ENCODE measurements at regions not wholly inside any gene's neighbourhood (a gene's known extent, or its start where the extent isn't known, plus 50 kb on each side); places are given as distances from the start of the nearest gene placed in this dataset.

- Histone ChIP-seq H3K27me3 (replicated peaks; ENCODE audit: insufficient read depth) (no peaks in the 10 kb centered on the region), H3K36me3 (no peaks in the 10 kb centered on the region), H3K4me1 (ENCODE audit: control insufficient read depth in 1 of 2, low read depth in 2 of 2) (peaks cover 0 to 22% of the 10 kb centered on the region in 2 donors), H3K4me3 (no peak overlapping the region), H3K9me3 (no peaks in the 10 kb centered on the region), H3K27ac (no peak overlapping the region)
- ATAC-seq (ENCODE audit: insufficient number of reproducible peaks, low FRiP score, low read depth) (no peak), DNase-seq (ENCODE audit: low spot score) (no peak)
- no peak for TF ChIP-seq CTCF (IDR thresholded peaks at IDR 0.05)
Observed at GRCh38 chr2:182621810-182622209, 94.2 kb upstream of the DNAJC10 start.

DNA sequence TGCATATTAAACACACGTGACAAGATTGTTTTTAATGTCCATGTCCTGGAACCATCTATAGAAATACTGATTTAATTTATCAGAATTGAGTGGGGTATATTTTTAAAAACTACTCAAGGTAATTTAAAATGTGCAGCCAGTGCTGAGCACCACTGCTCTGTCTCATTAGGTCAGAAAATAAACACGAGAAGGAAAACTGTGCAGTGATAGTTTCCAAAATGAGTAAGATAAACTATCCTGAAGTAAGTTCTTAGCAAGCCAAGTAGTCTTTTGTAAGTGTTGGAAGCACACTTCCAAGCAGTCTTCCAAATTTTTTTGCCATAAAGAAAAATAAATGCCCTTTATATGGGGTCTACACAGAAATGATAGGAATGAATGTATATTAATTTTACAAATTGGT lies 93.8 kb upstream of the DNAJC10 start:
- no peak for TF ChIP-seq CTCF (IDR thresholded peaks at IDR 0.05)
- ATAC-seq (ENCODE audit: insufficient number of reproducible peaks, low FRiP score, low read depth) (no peak), DNase-seq (ENCODE audit: low spot score) (no peak)

GRCh38 chr2:182625814-182626213 lies 90.2 kb upstream of the DNAJC10 start:
- ATAC-seq (ENCODE audit: insufficient number of reproducible peaks, low FRiP score, low read depth): no peak
- Histone ChIP-seq H3K4me1 (ENCODE audit: control insufficient read depth in 1 of 2, low read depth in 2 of 2) (peaks cover 0 to 22% of the 10 kb centered on the region in 2 donors), H3K27ac (no peak overlapping the region), H3K36me3 (no peaks in the 10 kb centered on the region), H3K4me3 (no peak overlapping the region), H3K9me3 (no peaks in the 10 kb centered on the region), H3K27me3 (replicated peaks; ENCODE audit: insufficient read depth) (no peaks in the 10 kb centered on the region)
- DNase-seq (ENCODE audit: low spot score): no peak
- no peak for TF ChIP-seq CTCF (IDR thresholded peaks at IDR 0.05)

More for the DNA sequence above, 93.8 kb upstream of the DNAJC10 start:
- H3K27me3 ChIP-seq (replicated peaks; ENCODE audit: insufficient read depth): no peaks in the 10 kb centered on the region
- no peaks in the 10 kb centered on the region for H3K9me3 ChIP-seq
- H3K36me3 ChIP-seq: no peaks in the 10 kb centered on the region
- H3K27ac ChIP-seq: no peak overlapping the region
- H3K4me1 ChIP-seq (ENCODE audit: control insufficient read depth in 1 of 2, low read depth in 2 of 2): peaks cover 0 to 22% of the 10 kb centered on the region in 2 donors
- H3K4me3 ChIP-seq: no peak overlapping the region

- H3K27ac ChIP-seq: no peak overlapping the region
- H3K4me1 ChIP-seq (ENCODE audit: control insufficient read depth in 1 of 2, low read depth in 2 of 2): no peaks in the 10 kb centered on the region
- H3K4me3 ChIP-seq: no peak overlapping the region
- ATAC-seq (ENCODE audit: insufficient number of reproducible peaks, low FRiP score, low read depth) (no peak), DNase-seq (ENCODE audit: low spot score) (no peak)
- H3K36me3 ChIP-seq: no peaks in the 10 kb centered on the region
- H3K27me3 ChIP-seq (replicated peaks; ENCODE audit: insufficient read depth): no peaks in the 10 kb centered on the region
- no peak for TF ChIP-seq CTCF (IDR thresholded peaks at IDR 0.05)
- H3K9me3 ChIP-seq: no peaks in the 10 kb centered on the region
Observed at GRCh38 chr2:182628916-182629315, 87.1 kb upstream of the DNAJC10 start.

DNA sequence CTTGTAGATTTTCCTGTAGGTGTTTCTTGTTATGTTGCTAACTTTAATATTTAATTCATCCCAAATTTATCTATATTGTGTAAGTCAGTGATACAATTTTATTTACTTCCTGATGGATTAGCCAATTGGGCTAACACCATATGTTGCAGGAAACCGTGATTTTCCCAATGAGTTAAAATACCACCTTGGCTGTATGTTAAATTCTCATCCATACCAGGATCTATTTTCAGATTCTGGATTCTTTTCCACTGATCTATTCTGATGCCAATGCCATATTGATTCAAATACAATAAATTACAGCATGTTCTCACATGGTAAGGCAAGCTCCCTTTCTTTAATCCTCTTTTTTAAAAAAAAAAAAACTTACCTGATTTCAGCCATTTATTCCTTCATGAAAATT lies 85.8 kb upstream of the DNAJC10 start:
- Histone ChIP-seq H3K4me1 (ENCODE audit: control insufficient read depth in 1 of 2, low read depth in 2 of 2) (no peaks in the 10 kb centered on the region), H3K36me3 (no peaks in the 10 kb centered on the region), H3K4me3 (no peak overlapping the region), H3K27ac (no peak overlapping the region), H3K27me3 (replicated peaks; ENCODE audit: insufficient read depth) (no peaks in the 10 kb centered on the region), H3K9me3 (no peaks in the 10 kb centered on the region)
- DNase-seq (ENCODE audit: low spot score) (no peak), ATAC-seq (ENCODE audit: insufficient number of reproducible peaks, low FRiP score, low read depth) (no peak)
- TF ChIP-seq CTCF (IDR thresholded peaks at IDR 0.05): no peak

Data from thoracic aorta (tissue), 2 donors.